Esophagus muscularis mucosa (tissue), 4 donors: ENCODE measurements at regions not wholly inside any gene's neighbourhood (a gene's known extent, or its start where the extent isn't known, plus 50 kb on each side); places are given as distances from the start of the nearest gene placed in this dataset.

Source experiments
- DNase-seq: peaks from one replicate; pipeline ENCODE4 v3.0.0-alpha.2; 2017; ENCODE audit errors: extremely low spot score
- H3K27ac ChIP-seq, 4 donors: fragments of 200-600 bp; sonication (generic); replicated peaks in 1 of 4; 1 replicate in 3 of 4; 2 replicates in 1 of 4; pipeline ENCODE4 v1.5.1; 2016 to 2019; ENCODE audit warnings: mild to moderate bottlenecking in 1 of 4
- H3K27me3 ChIP-seq, 4 donors: fragments of 200-600 bp; sonication (generic); one replicate each; pipeline versions ENCODE4 v1.5.1 to v1.6.0; 2016 to 2019
- H3K36me3 ChIP-seq, 4 donors: fragments of 200-600 bp; sonication (generic); one replicate each; pipeline ENCODE4 v1.5.1; 2016 to 2019
- H3K4me1 ChIP-seq, 4 donors: fragments of 200-600 bp; sonication (generic); one replicate each; pipeline ENCODE4 v1.5.1; 2016 to 2019
- H3K4me3 ChIP-seq, 4 donors: fragments of 200-600 bp; sonication (generic); 1 replicate in 2 of 4; 2 replicates in 2 of 4; pipeline ENCODE4 v1.5.1; 2016 to 2019; ENCODE audit warnings: mild to moderate bottlenecking in 4 of 4, moderate library complexity in 1 of 4
- H3K9me3 ChIP-seq, 4 donors: fragments of 200-600 bp; sonication (generic); 1 replicate in 3 of 4; 2 replicates in 1 of 4; pipeline ENCODE4 v1.5.1; 2016 to 2019
- CTCF ChIP-seq, 3 experiments: fragments of 200-600 bp in 2 of 3; fragments of 450-650 bp in 1 of 3; sonication (generic) in 2 of 3; IDR thresholded peaks; one replicate each; pipeline ENCODE4 v1.5.1; 2017 to 2019; ENCODE audit warnings: antibody characterized with exemption in 3 of 3, mild to moderate bottlenecking in 2 of 3, moderate library complexity in 1 of 3
- EP300 ChIP-seq: sonication (generic); formaldehyde crosslinking; IDR thresholded peaks from one replicate; pipeline ENCODE4 v1.6.1; 2017; ENCODE audit warnings: antibody characterized with exemption
- POLR2A ChIP-seq: fragments of 450-650 bp; IDR thresholded peaks from one replicate; pipeline ENCODE4 v1.6.1; 2017; ENCODE audit warnings: antibody characterized with exemption, moderate library complexity, mild to moderate bottlenecking, low read depth
- POLR2AphosphoS5 ChIP-seq, 2 donors: sonication (generic); formaldehyde crosslinking; IDR thresholded peaks; one replicate each; pipeline ENCODE4 v1.6.1; 2017; ENCODE audit warnings: antibody characterized with exemption in 2 of 2
- WGBS: methylation state at CpG from one replicate; pipeline ENCODE4 v1.1.5; 2018; 5-methylcytosine and 5-hydroxymethylcytosine counted together
- intact Hi-C: fragments of 100-400 bp; cut with DNase I; formaldehyde crosslinking; loops from one replicate; pipeline ENCODE4 v1.15.1; 2023

- Histone ChIP-seq H3K4me3 (no peak overlapping the region), H3K9me3 (no peaks in the 10 kb centered on the region), H3K36me3 (no peaks in the 10 kb centered on the region), H3K27ac (no peak overlapping the region), H3K4me1 (no peaks in the 10 kb centered on the region), H3K27me3 (no peaks in the 10 kb centered on the region)
- no peak for DNase-seq
- TF ChIP-seq CTCF (IDR thresholded peaks at IDR 0.05) (no peak), EP300 (no peak), POLR2AphosphoS5 (IDR thresholded peaks at IDR 0.05) (no peak), POLR2A (no peak)
- intact Hi-C loops: no loop called here
These were observed 909.2 kb upstream of the TENM4 start for GRCh38 chr11:80349997-80350396.

GRCh38 chr11:80346353-80347059 is 905.7 kb upstream of the TENM4 start:
- intact Hi-C loops: no loop called here
- Histone ChIP-seq H3K36me3 (no peaks in the 10 kb centered on the region), H3K27ac (no peak overlapping the region), H3K9me3 (no peaks in the 10 kb centered on the region), H3K4me1 (no peaks in the 10 kb centered on the region), H3K27me3 (no peaks in the 10 kb centered on the region), H3K4me3 (no peak overlapping the region)
- no peak for TF ChIP-seq EP300
- TF ChIP-seq POLR2A: no peak
- TF ChIP-seq CTCF (IDR thresholded peaks at IDR 0.05): no peak
- TF ChIP-seq POLR2AphosphoS5 (IDR thresholded peaks at IDR 0.05): no peak
- WGBS: 64% methylated on average over 6 of the region's 6 CpGs
- DNase-seq: peak; percentile 89

GRCh38 chr11:80343436-80343835 is 902.6 kb upstream of the TENM4 start:
- intact Hi-C loops: no loop called here
- H3K9me3 ChIP-seq: no peaks in the 10 kb centered on the region

GRCh38 chr11:80338231-80338630 is 897.4 kb upstream of the TENM4 start:
- no peak for DNase-seq
- WGBS: 61% methylated on average over 2 of the region's 2 CpGs
- no peaks in the 10 kb centered on the region for H3K9me3 ChIP-seq

More at GRCh38 chr11:80343436-80343835, 902.6 kb upstream of the TENM4 start:
- DNase-seq: no peak
- no peak overlapping the region for H3K4me3 ChIP-seq
- no peaks in the 10 kb centered on the region for H3K36me3 ChIP-seq
- no peaks in the 10 kb centered on the region for H3K27me3 ChIP-seq
- no peak for TF ChIP-seq POLR2A
- no peak for TF ChIP-seq POLR2AphosphoS5 (IDR thresholded peaks at IDR 0.05)
- no peaks in the 10 kb centered on the region for H3K4me1 ChIP-seq
- H3K27ac ChIP-seq: no peak overlapping the region

GRCh38 chr11:80331694-80332093 is 890.9 kb upstream of the TENM4 start:
- H3K4me3 ChIP-seq: no peak overlapping the region
- no peaks in the 10 kb centered on the region for H3K4me1 ChIP-seq
- intact Hi-C loops: no loop called here
- TF ChIP-seq POLR2AphosphoS5 (IDR thresholded peaks at IDR 0.05) (no peak), EP300 (no peak), CTCF (IDR thresholded peaks at IDR 0.05) (no peak), POLR2A (no peak)
- no peak for DNase-seq
- no peaks in the 10 kb centered on the region for H3K27me3 ChIP-seq
- H3K36me3 ChIP-seq: no peaks in the 10 kb centered on the region
- H3K27ac ChIP-seq: no peak overlapping the region
- no peaks in the 10 kb centered on the region for H3K9me3 ChIP-seq

More at GRCh38 chr11:80338231-80338630, 897.4 kb upstream of the TENM4 start:
- intact Hi-C loops: no loop called here
- Histone ChIP-seq H3K36me3 (no peaks in the 10 kb centered on the region), H3K4me1 (no peaks in the 10 kb centered on the region), H3K4me3 (no peak overlapping the region), H3K27me3 (no peaks in the 10 kb centered on the region), H3K27ac (no peak overlapping the region)
- TF ChIP-seq POLR2AphosphoS5 (IDR thresholded peaks at IDR 0.05): no peak
- TF ChIP-seq CTCF (IDR thresholded peaks at IDR 0.05): no peak
- no peak for TF ChIP-seq POLR2A
- no peak for TF ChIP-seq EP300
